Lung (tissue), 11 donors: ENCODE measurements at regions not wholly inside any gene's neighbourhood (a gene's known extent, or its start where the extent isn't known, plus 50 kb on each side); places are given as distances from the start of the nearest gene placed in this dataset.

ENCODE experiments used
- ATAC-seq: fragments of 200-7000 bp; cut with Tn5 transposase; one replicate; pipeline ENCODE4 v1.9.1; 2020; ENCODE audit warnings: moderate number of reproducible peaks; ENCODE audit not compliant: insufficient read depth, low FRiP score
- DNase-seq, 3 donors: peaks; one replicate each; pipeline ENCODE4 v3.0.0-alpha.2; 2013 to 2017
- H3K27ac ChIP-seq, 2 donors: one replicate each; pipeline ENCODE4 v1.5.1; 2013; ENCODE audit warnings: mild to moderate bottlenecking in 2 of 2, moderate library complexity in 2 of 2, control low read depth in 1 of 2, inconsistent platforms in 1 of 2, low read depth in 1 of 2, low read length in 1 of 2
- H3K27me3 ChIP-seq, 3 donors: one replicate each; pipeline ENCODE4 v1.5.1; 2013; ENCODE audit warnings: low read length in 2 of 3; ENCODE audit not compliant: control insufficient read depth in 3 of 3, insufficient read depth in 3 of 3
- H3K36me3 ChIP-seq, 4 donors: one replicate each; pipeline ENCODE4 v1.5.1; 2013; ENCODE audit warnings: low read length in 4 of 4, mild to moderate bottlenecking in 1 of 4, moderate library complexity in 1 of 4; ENCODE audit not compliant: control insufficient read depth in 4 of 4, insufficient read depth in 4 of 4
- H3K4me1 ChIP-seq, 5 donors: one replicate each; pipeline ENCODE4 v1.5.1; 2013; ENCODE audit warnings: low read length in 5 of 5, mild to moderate bottlenecking in 2 of 5, moderate library complexity in 1 of 5; ENCODE audit not compliant: control insufficient read depth in 5 of 5, insufficient read depth in 5 of 5
- H3K4me3 ChIP-seq: one replicate; pipeline ENCODE4 v1.5.1; 2013; ENCODE audit warnings: mild to moderate bottlenecking, control low read depth, moderate library complexity
- H3K9ac ChIP-seq, 2 donors: one replicate each; pipeline ENCODE4 v1.5.1; 2013; ENCODE audit warnings: low read length in 2 of 2, control low read depth in 1 of 2; ENCODE audit not compliant: insufficient read depth in 1 of 2
- H3K9me3 ChIP-seq, 4 donors: one replicate each; pipeline ENCODE4 v1.5.1; 2013; ENCODE audit warnings: low read length in 3 of 4, mild to moderate bottlenecking in 1 of 4, moderate library complexity in 1 of 4; ENCODE audit not compliant: control insufficient read depth in 4 of 4, insufficient read depth in 3 of 4
- CTCF ChIP-seq: IDR thresholded peaks from 2 replicates; pipeline ENCODE4 v1.5.1; 2012; ENCODE audit warnings: mild to moderate bottlenecking; ENCODE audit errors: control extremely low read depth, extremely low read depth
- whole genome bisulfite sequencing, 2 donors: extraction: QIAGEN DNeasy Blood & Tissue Kit; methylation state at CpG; one replicate each; pipeline ENCODE4 v1.1.7; 2013; 5-methylcytosine and 5-hydroxymethylcytosine counted together
- donor health status: control.
- donor health status: control.
- donor health status: Bipolar disorder and iron deficiency.
- donor health status: healthy.
- donor health status: DM: yes; HTN: yes; CAD: no.

- H3K4me1 ChIP-seq = no peaks in the 10 kb centered on the region
- TF ChIP-seq CTCF = no peak
- H3K27me3 ChIP-seq = no peaks in the 10 kb centered on the region
- H3K9ac ChIP-seq = no peak overlapping the region
- no peak overlapping the region for H3K27ac ChIP-seq
- 52 to 65% methylated on average over 5 of the region's 5 CpGs for WGBS, 2 donors
- ATAC-seq (no peak), DNase-seq (no peak)
- no peaks in the 10 kb centered on the region for H3K36me3 ChIP-seq
- no peaks in the 10 kb centered on the region for H3K9me3 ChIP-seq
- no peak overlapping the region for H3K4me3 ChIP-seq
These were observed 1128.7 kb downstream of the AMY1C start for GRCh38 chr1:104878203-104878909.

DNA sequence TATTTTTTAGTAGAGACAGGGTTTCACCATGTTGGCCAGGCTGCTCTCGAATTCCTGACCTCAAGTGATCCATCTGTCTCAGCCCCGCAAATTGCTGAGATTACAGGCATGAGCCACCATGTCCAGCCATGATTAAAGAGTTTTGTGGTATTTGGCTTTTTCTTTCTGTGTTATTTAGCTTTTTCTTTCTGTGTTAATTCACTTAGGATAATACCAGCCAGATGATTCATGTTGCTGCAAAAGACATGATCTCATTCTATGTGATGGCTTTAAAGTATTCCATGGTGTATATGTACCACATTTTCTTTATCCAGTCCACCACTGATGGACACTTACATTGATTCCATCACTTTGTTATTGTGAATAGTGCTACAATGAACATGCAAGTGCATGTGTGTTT is 1135.2 kb downstream of the AMY1C start:
- ATAC-seq = no peak
- no peaks in the 10 kb centered on the region for H3K4me1 ChIP-seq
- WGBS, 2 donors = 75 to 86% methylated on average over 2 of the region's 2 CpGs
- DNase-seq = no peak
- no peak overlapping the region for H3K4me3 ChIP-seq
- H3K9me3 ChIP-seq = no peaks in the 10 kb centered on the region
- TF ChIP-seq CTCF = no peak
- H3K27ac ChIP-seq = no peak overlapping the region
- no peak overlapping the region for H3K9ac ChIP-seq
- H3K36me3 ChIP-seq = no peaks in the 10 kb centered on the region
- no peaks in the 10 kb centered on the region for H3K27me3 ChIP-seq

- Histone ChIP-seq H3K27ac (no peak overlapping the region), H3K9me3 (peaks cover 0 to 6% (median 2%) of the 10 kb centered on the region in 4 donors), H3K36me3 (no peaks in the 10 kb centered on the region), H3K4me1 (no peaks in the 10 kb centered on the region), H3K9ac (no peak overlapping the region), H3K4me3 (no peak overlapping the region), H3K27me3 (no peaks in the 10 kb centered on the region)
- DNase-seq (no peak), ATAC-seq (no peak)
- no peak for TF ChIP-seq CTCF
- 83 to 85% methylated on average over 3 of the region's 3 CpGs for WGBS, 2 donors
These were observed 1155.6 kb downstream of the AMY1C start for GRCh38 chr1:104905322-104905721.

GRCh38 chr1:104906141-104906540 is 1156.4 kb downstream of the AMY1C start:
- no peak overlapping the region for H3K9ac ChIP-seq
- peaks cover 0 to 7% (median 2%) of the 10 kb centered on the region in 4 donors for H3K9me3 ChIP-seq
- no peaks in the 10 kb centered on the region for H3K27me3 ChIP-seq
- ATAC-seq = no peak
- no peak for TF ChIP-seq CTCF
- H3K4me1 ChIP-seq = no peaks in the 10 kb centered on the region
- no peaks in the 10 kb centered on the region for H3K36me3 ChIP-seq
- DNase-seq = peak in 2 of 3 donors; percentile 18 to 20
- 25 to 59% methylated on average over 2 of the region's 2 CpGs for WGBS, 2 donors
- no peak overlapping the region for H3K4me3 ChIP-seq
- no peak overlapping the region for H3K27ac ChIP-seq
